WTC11 (cell line): ENCODE measurements at regions not wholly inside any gene's neighbourhood (a gene's known extent, or its start where the extent isn't known, plus 50 kb on each side); places are given as distances from the start of the nearest gene placed in this dataset.

ENCODE experiments used
- ATAC-seq: fragments of 200-7000 bp; cut with Tn5 transposase; 2 replicates; pipeline ENCODE4 v1.10.0; 2021; ENCODE audit warnings: mild to moderate bottlenecking, moderate library complexity
- CTCF ChIA-PET: fragments of 300-600 bp; sonication (Branson Sonifier 250); formaldehyde crosslinking; loops from one replicate; lab custom pipeline; 2021; ENCODE audit warnings: antibody characterized with exemption; lab: Charles Lee
- POLR2A ChIA-PET: fragments of 350-600 bp; sonication (Branson Sonifier 250); formaldehyde crosslinking; loops from one replicate; lab custom pipeline; 2021; ENCODE audit warnings: antibody characterized with exemption; lab: Charles Lee
- DNase-seq: peaks from one replicate; pipeline ENCODE4 v3.0.0; 2021; ENCODE audit warnings: low spot score
- H3K27ac Mint-ChIP-seq: 2 replicates; pipeline ENCODE4 v1.8.0; 2021; ENCODE audit warnings: mixed read lengths
- H3K27me3 Mint-ChIP-seq: 2 replicates; pipeline ENCODE4 v1.8.0; 2021; ENCODE audit warnings: low read depth, mild to moderate bottlenecking, moderate library complexity, mixed read lengths
- H3K36me3 Mint-ChIP-seq: 2 replicates; pipeline ENCODE4 v1.8.0; 2021; ENCODE audit warnings: mixed read lengths
- H3K4me1 Mint-ChIP-seq: 2 replicates; pipeline ENCODE4 v1.8.0; 2022; ENCODE audit warnings: mixed read lengths
- H3K4me3 Mint-ChIP-seq: 2 replicates; pipeline ENCODE4 v1.8.0; 2021; ENCODE audit warnings: mild to moderate bottlenecking, moderate library complexity, mixed read lengths
- H3K9me3 Mint-ChIP-seq: 2 replicates; pipeline ENCODE4 v1.8.0; 2021; ENCODE audit warnings: mixed read lengths
- ATF6 ChIP-seq: sonication (generic); formaldehyde crosslinking; IDR thresholded peaks from 2 replicates; pipeline ENCODE4 v1.8.1; 2023; ENCODE audit warnings: mild to moderate bottlenecking, missing genetic modification reagents
- CBFB ChIP-seq: sonication (generic); formaldehyde crosslinking; IDR thresholded peaks from 2 replicates; pipeline ENCODE4 v1.8.1; 2022; ENCODE audit warnings: mild to moderate bottlenecking, low read depth, missing genetic modification reagents
- CDX4 ChIP-seq: fragments of 250-450 bp; sonication (Bioruptor Pico); IDR thresholded peaks from 2 replicates; pipeline ENCODE4 v1.9.0; 2021; ENCODE audit warnings: moderate library complexity, mild to moderate bottlenecking, inconsistent platforms, borderline replicate concordance
- ERG ChIP-seq: fragments of 250-450 bp; sonication (Bioruptor Pico); IDR thresholded peaks from 2 replicates; pipeline ENCODE4 v1.8.0; 2021; ENCODE audit warnings: mild to moderate bottlenecking
- ESRRA ChIP-seq: sonication (generic); formaldehyde crosslinking; IDR thresholded peaks from 2 replicates; pipeline ENCODE4 v1.8.1; 2022; ENCODE audit warnings: mild to moderate bottlenecking, missing genetic modification reagents, borderline replicate concordance
- ETV6 ChIP-seq: sonication (generic); formaldehyde crosslinking; IDR thresholded peaks from 2 replicates; pipeline ENCODE4 v1.8.1; 2022; ENCODE audit warnings: mild to moderate bottlenecking, missing genetic modification reagents
- FOXJ3 ChIP-seq: sonication (generic); formaldehyde crosslinking; IDR thresholded peaks from 2 replicates; pipeline ENCODE4 v1.9.0; 2021; ENCODE audit warnings: missing genetic modification reagents, mild to moderate bottlenecking, borderline replicate concordance
- FOXP1 ChIP-seq: sonication (generic); formaldehyde crosslinking; IDR thresholded peaks from 2 replicates; pipeline ENCODE4 v1.8.0; 2022; ENCODE audit warnings: missing genetic modification reagents, mild to moderate bottlenecking, moderate library complexity, borderline replicate concordance
- GRHL2 ChIP-seq: fragments of 250-450 bp; sonication (Bioruptor Pico); IDR thresholded peaks from 2 replicates; pipeline ENCODE4 v1.8.0; 2022; ENCODE audit warnings: mild to moderate bottlenecking, moderate library complexity; ENCODE audit not compliant: insufficient replicate concordance, severe bottlenecking
- HMGA2 ChIP-seq: fragments of 250-450 bp; sonication (Bioruptor Pico); IDR thresholded peaks from 2 replicates; pipeline ENCODE4 v1.4.0; 2021; ENCODE audit warnings: mild to moderate bottlenecking, moderate library complexity
- IRF1 ChIP-seq: sonication (generic); formaldehyde crosslinking; IDR thresholded peaks from 2 replicates; pipeline ENCODE4 v1.8.0; 2023; ENCODE audit warnings: missing genetic modification reagents
- KAT7 ChIP-seq: sonication (generic); formaldehyde crosslinking; IDR thresholded peaks from 2 replicates; pipeline ENCODE4 v1.8.1; 2023; ENCODE audit warnings: missing genetic modification reagents, mild to moderate bottlenecking, borderline replicate concordance
- NR3C1 ChIP-seq: sonication (generic); formaldehyde crosslinking; conservative IDR thresholded peaks from 2 replicates; pipeline ENCODE4 v1.8.1; 2023; ENCODE audit warnings: low read depth, mild to moderate bottlenecking, missing genetic modification reagents
- RORB ChIP-seq: fragments of 250-450 bp; sonication (Bioruptor Pico); IDR thresholded peaks from 2 replicates; pipeline ENCODE4 v1.9.0; 2021; ENCODE audit warnings: mild to moderate bottlenecking
- SMAD4 ChIP-seq: sonication (generic); formaldehyde crosslinking; IDR thresholded peaks from 2 replicates; pipeline ENCODE4 v1.8.0; 2022; ENCODE audit warnings: mild to moderate bottlenecking, missing genetic modification reagents
- STAT6 ChIP-seq: sonication (generic); formaldehyde crosslinking; conservative IDR thresholded peaks from 2 replicates; pipeline ENCODE4 v1.8.1; 2023; ENCODE audit warnings: mild to moderate bottlenecking, low read depth, missing genetic modification reagents, moderate library complexity
- ZNF219 ChIP-seq: sonication (generic); formaldehyde crosslinking; IDR thresholded peaks from 2 replicates; pipeline ENCODE4 v1.8.0; 2023; ENCODE audit warnings: missing genetic modification reagents, mild to moderate bottlenecking, borderline replicate concordance
- ZNF416 ChIP-seq: fragments of 250-450 bp; sonication (Bioruptor Pico); IDR thresholded peaks from 2 replicates; pipeline ENCODE4 v1.9.0; 2021; ENCODE audit warnings: mild to moderate bottlenecking, inconsistent platforms
- ZNF425 ChIP-seq: fragments of 250-450 bp; sonication (Bioruptor Pico); conservative IDR thresholded peaks from 2 replicates; pipeline ENCODE4 v1.9.0; 2021; ENCODE audit warnings: mild to moderate bottlenecking
- ZSCAN18 ChIP-seq: fragments of 250-450 bp; sonication (Bioruptor Pico); IDR thresholded peaks from 2 replicates; pipeline ENCODE4 v2.1.2; 2022; ENCODE audit warnings: mild to moderate bottlenecking, moderate library complexity

- TF ChIP-seq CDX4 (CRISPR knock-in tag) = no peak
- no peak for TF ChIP-seq SMAD4 (CRISPR knock-in tag)
- no peak for TF ChIP-seq FOXJ3 (CRISPR knock-in tag)
- TF ChIP-seq ZNF425 = no peak
- no peak for TF ChIP-seq ERG (CRISPR knock-in tag)
- no peak for TF ChIP-seq ZSCAN18 (CRISPR knock-in tag)
- no peak for TF ChIP-seq IRF1 (CRISPR knock-in tag)
- TF ChIP-seq FOXP1 = no peak
Observed at GRCh38 chr10:47112612-47113011, 187.4 kb upstream of the GDF10 start.

GRCh38 chr10:47113907-47114500, 186.0 kb upstream of the GDF10 start:
- Mint-ChIP-seq H3K27ac (no peak overlapping the region; the same call in 1 of the 2 replicates), H3K27me3 (peaks cover 7% of the 10 kb centered on the region), H3K9me3 (no peaks in the 10 kb centered on the region; the same call in 1 of the 2 replicates), H3K4me1 (peaks cover 18% of the 10 kb centered on the region), H3K4me3 (no peak overlapping the region), H3K36me3 (no peaks in the 10 kb centered on the region)
- DNase-seq (no peak), ATAC-seq (peak; percentile 66)
- no peak for TF ChIP-seq RORB (CRISPR knock-in tag)
- peak; percentile 63; the same call in 1 of the 2 replicates for TF ChIP-seq ESRRA
- no peak for TF ChIP-seq CBFB (CRISPR knock-in tag)
- no peak for TF ChIP-seq GRHL2 (CRISPR knock-in tag)
- TF ChIP-seq KAT7 (CRISPR knock-in tag) = no peak
- ChIA-PET POLR2A (no interaction called here), CTCF (interaction anchor here (0.6 to 0.9 kb wide), 2 partner anchors 66 to 227 kb away, joined by 3 read pairs; no protein-coding TSS in a partner anchor)

More at GRCh38 chr10:47112612-47113011, 187.4 kb upstream of the GDF10 start:
- Mint-ChIP-seq H3K27ac (no peak overlapping the region), H3K36me3 (no peaks in the 10 kb centered on the region), H3K9me3 (no peaks in the 10 kb centered on the region; the same call in 1 of the 2 replicates), H3K4me3 (no peak overlapping the region), H3K4me1 (peaks cover 18% of the 10 kb centered on the region), H3K27me3 (peaks cover 7% of the 10 kb centered on the region)
- DNase-seq (no peak), ATAC-seq (no peak)
- ChIA-PET CTCF (interaction anchor here (0.9 kb wide), 1 partner anchor 65 kb away, joined by 3 read pairs; no protein-coding TSS in a partner anchor), POLR2A (no interaction called here)

- ATAC-seq (no peak), DNase-seq (no peak)
- Mint-ChIP-seq H3K27me3 (peaks cover 7% of the 10 kb centered on the region), H3K4me1 (peaks cover 18% of the 10 kb centered on the region), H3K27ac (no peak overlapping the region), H3K36me3 (no peaks in the 10 kb centered on the region), H3K9me3 (no peaks in the 10 kb centered on the region; the same call in 1 of the 2 replicates), H3K4me3 (no peak overlapping the region)
- CTCF ChIA-PET = interaction anchor here (0.6 to 0.9 kb wide), 2 partner anchors 67 to 226 kb away, joined by 3 read pairs; no protein-coding TSS in a partner anchor
- POLR2A ChIA-PET = no interaction called here
- TF ChIP-seq ZNF416 (CRISPR knock-in tag) (no peak), ATF6 (CRISPR knock-in tag) (no peak), ZNF219 (CRISPR knock-in tag) (no peak), ETV6 (no peak), NR3C1 (CRISPR knock-in tag) (no peak), STAT6 (CRISPR knock-in tag) (no peak), HMGA2 (CRISPR knock-in tag) (no peak)
Observed at GRCh38 chr10:47114680-47115186, 185.3 kb upstream of the GDF10 start.
